IMR-90 (cell line): ENCODE measurements at regions not wholly inside any gene's neighbourhood (a gene's known extent, or its start where the extent isn't known, plus 50 kb on each side); places are given as distances from the start of the nearest gene placed in this dataset.

Experiments used
- ATAC-seq: fragments of 200-7000 bp; cut with Tn5 transposase; 2 replicates; pipeline ENCODE4 v1.9.1; 2020; ENCODE audit warnings: low read depth, mild to moderate bottlenecking, moderate library complexity
- BruUV-seq: library from RNA; stranded (reverse); fragments of 400-500 nt; replicated peaks from 2 replicates; lab custom pipeline; 2021; lab: Mats Ljungman, UMichigan
- CTCF ChIA-PET: fragments of 300-600 bp; formaldehyde crosslinking; extraction: SDS; loops from one replicate; lab custom pipeline; 2021; ENCODE audit warnings: antibody characterized with exemption; lab: Yijun Ruan, JAX
- POLR2A ChIA-PET: fragments of 300-600 bp; sonication (Branson Sonifier 250); formaldehyde crosslinking; loops from one replicate; lab custom pipeline; 2022; ENCODE audit warnings: antibody characterized with exemption; ENCODE audit not compliant: unreplicated experiment; lab: Charles Lee
- DNase-seq: peaks from one replicate; pipeline ENCODE4 v3.0.0; 2013
- H2AFZ ChIP-seq: replicated peaks from 2 replicates; pipeline ENCODE3; 2013; ENCODE audit warnings: low read length, mild to moderate bottlenecking; ENCODE audit not compliant: poor library complexity
- H2AK5ac ChIP-seq: 2 replicates; pipeline ENCODE4 v1.6.1; 2013; ENCODE audit warnings: low read depth, low read length, inconsistent platforms
- H2AK9ac ChIP-seq: replicated peaks from 2 replicates; pipeline ENCODE3; 2013; ENCODE audit warnings: mild to moderate bottlenecking, low read depth, low read length, moderate library complexity; ENCODE audit not compliant: poor library complexity
- H2BK120ac ChIP-seq: 2 replicates; pipeline ENCODE4 v1.6.1; 2013; ENCODE audit warnings: low read depth, low read length, inconsistent platforms
- H2BK15ac ChIP-seq: 3 replicates; pipeline ENCODE4 v1.6.1; 2013; ENCODE audit warnings: low read depth, low read length, inconsistent platforms
- H2BK20ac ChIP-seq: 2 replicates; pipeline ENCODE4 v1.6.1; 2013; ENCODE audit warnings: low read depth, mild to moderate bottlenecking, inconsistent platforms, low read length, moderate library complexity
- H2BK5ac ChIP-seq: 2 replicates; pipeline ENCODE4 v1.6.1; 2013; ENCODE audit warnings: mild to moderate bottlenecking, low read depth, low read length, inconsistent platforms; ENCODE audit not compliant: poor library complexity, severe bottlenecking
- H3K14ac ChIP-seq: replicated peaks from 2 replicates; pipeline ENCODE4 v1.6.1; 2013; ENCODE audit warnings: low read depth, low read length, inconsistent platforms
- H3K18ac ChIP-seq: 2 replicates; pipeline ENCODE4 v1.6.1; 2013; ENCODE audit warnings: low read depth, low read length, control low read depth
- H3K23ac ChIP-seq: 2 replicates; pipeline ENCODE4 v1.6.1; 2013; ENCODE audit warnings: low read depth, low read length, inconsistent platforms
- H3K27ac ChIP-seq: 2 replicates; pipeline ENCODE4 v1.5.1; 2013; ENCODE audit warnings: mild to moderate bottlenecking, control low read depth, low read length; ENCODE audit not compliant: insufficient read depth
- H3K27me3 ChIP-seq: 2 replicates; pipeline ENCODE4 v1.6.1; 2013; ENCODE audit warnings: low read length; ENCODE audit not compliant: control insufficient read depth, insufficient read depth
- H3K36me3 ChIP-seq: 2 replicates; pipeline ENCODE4 v1.6.1; 2013; ENCODE audit warnings: low read length, mixed read lengths; ENCODE audit not compliant: control insufficient read depth, insufficient read depth
- H3K4ac ChIP-seq: 2 replicates; pipeline ENCODE4 v1.6.1; 2013; ENCODE audit warnings: low read depth, low read length, inconsistent platforms
- H3K4me1 ChIP-seq: 2 replicates; pipeline ENCODE4 v1.6.1; 2013; ENCODE audit warnings: low read length, mixed read lengths; ENCODE audit not compliant: control insufficient read depth, insufficient read depth
- H3K4me2 ChIP-seq: 2 replicates; pipeline ENCODE4 v1.6.1; 2013; ENCODE audit warnings: low read depth, mild to moderate bottlenecking, control low read depth, low read length, moderate library complexity
- H3K4me3 ChIP-seq: 2 replicates; pipeline ENCODE4 v1.5.1; 2013; ENCODE audit warnings: low read depth, mild to moderate bottlenecking, control low read depth, low read length, moderate library complexity; ENCODE audit not compliant: insufficient read depth
- H3K56ac ChIP-seq: 2 replicates; pipeline ENCODE4 v1.6.1; 2013; ENCODE audit warnings: low read length, inconsistent platforms; ENCODE audit not compliant: insufficient read depth; ENCODE audit errors: extremely low read depth
- H3K79me1 ChIP-seq, 2 experiments: 2 replicates each; pipeline ENCODE4 v1.6.1; 2013; ENCODE audit warnings: low read length in 2 of 2, inconsistent platforms in 1 of 2, low read depth in 1 of 2
- H3K9ac ChIP-seq: 2 replicates; pipeline ENCODE4 v1.6.1; 2013; ENCODE audit warnings: low read depth, low read length, control low read depth
- H3K9me1 ChIP-seq: 2 replicates; pipeline ENCODE4 v1.6.1; 2013; ENCODE audit warnings: low read length, inconsistent platforms; ENCODE audit not compliant: insufficient read depth
- H3K9me3 ChIP-seq: 2 replicates; pipeline ENCODE4 v1.6.1; 2013; ENCODE audit warnings: low read length; ENCODE audit not compliant: control insufficient read depth, insufficient read depth
- H4K20me1 ChIP-seq: 2 replicates; pipeline ENCODE4 v1.6.1; 2013; ENCODE audit warnings: low read length, inconsistent platforms; ENCODE audit not compliant: insufficient read depth
- H4K5ac ChIP-seq: 2 replicates; pipeline ENCODE4 v1.6.1; 2013; ENCODE audit warnings: mild to moderate bottlenecking, low read depth, low read length, control low read depth
- H4K8ac ChIP-seq, 2 experiments: 2 replicates each; pipeline ENCODE4 v1.6.1; 2013; ENCODE audit warnings: low read depth in 2 of 2, low read length in 2 of 2, control low read depth in 1 of 2, inconsistent platforms in 1 of 2
- H4K91ac ChIP-seq: 2 replicates; pipeline ENCODE4 v1.6.1; 2013; ENCODE audit warnings: low read depth, low read length, inconsistent platforms; ENCODE audit not compliant: insufficient read depth
- MAFK ChIP-seq: IDR thresholded peaks from 2 replicates; pipeline ENCODE4 v1.6.1; 2012; ENCODE audit warnings: low read depth, low read length, improper control_type of control experiment
- MXI1 ChIP-seq: IDR thresholded peaks from 2 replicates; pipeline ENCODE4 v1.6.1; 2012; ENCODE audit warnings: low read depth, mild to moderate bottlenecking, low read length, moderate library complexity, borderline replicate concordance
- RAD21 ChIP-seq: IDR thresholded peaks from 2 replicates; pipeline ENCODE4 v1.6.1; 2012; ENCODE audit warnings: low read length, improper control_type of control experiment
- dilution Hi-C: fragments of 300-500 bp; cut with HindIII; formaldehyde crosslinking; loops from one replicate; pipeline ENCODE4 v1.14.3; 2018; ENCODE audit warnings: low sequenced_read_pairs; ENCODE audit not compliant: unreplicated experiment
- in situ Hi-C: fragments of 300-500 bp; cut with MboI; formaldehyde crosslinking; loops from 3 replicates; pipeline ENCODE4 v1.14.3; 2019; ENCODE audit warnings: low sequenced_read_pairs, inconsistent platforms, mixed read lengths
- intact Hi-C: fragments of 100-400 bp; cut with micrococcal nuclease; formaldehyde crosslinking; loops from 2 replicates; pipeline ENCODE4 v1.10.0; 2022
- TF ChIP-seq, protein P1 (sequence below): fragments of 150-350 bp; IDR thresholded peaks from 2 replicates; pipeline ENCODE4 v1.6.1; 2016; ENCODE audit warnings: low read depth, mild to moderate bottlenecking, low read length, moderate library complexity, borderline replicate concordance

DNA sequence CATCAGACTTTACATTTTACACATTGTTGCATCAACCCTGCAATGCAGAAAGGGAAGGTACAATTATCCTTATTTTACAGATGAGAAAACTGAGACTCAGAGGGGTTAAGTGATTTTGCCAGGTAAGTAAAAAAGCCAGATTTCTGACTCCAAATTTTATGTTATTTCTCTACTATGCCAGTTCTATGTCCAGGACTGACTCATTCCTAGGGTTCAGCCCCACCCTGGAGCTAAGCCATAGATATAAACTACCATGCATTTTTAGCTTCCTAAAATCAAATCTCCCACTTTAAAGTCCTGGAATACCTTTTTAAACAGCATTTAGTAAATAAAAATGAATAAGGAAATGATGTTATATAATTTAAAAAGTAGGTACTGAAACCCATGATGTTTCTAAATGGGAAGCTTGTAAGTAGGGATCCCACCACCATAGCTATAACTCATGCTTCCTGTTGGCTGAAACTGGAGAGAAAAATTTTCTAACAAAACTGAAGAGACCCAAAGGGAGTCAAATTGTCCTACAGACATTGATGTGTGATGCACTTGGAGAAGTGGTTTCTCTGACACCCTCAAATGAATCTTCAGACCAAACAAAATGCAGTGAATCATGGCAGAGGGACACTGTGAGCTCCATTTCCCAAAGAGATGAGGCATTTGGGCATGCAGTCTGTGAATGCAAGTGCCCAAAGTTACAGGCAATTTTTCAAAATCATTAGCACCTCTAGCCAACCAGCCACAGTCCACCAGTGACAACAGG lies 301.7 kb upstream of the UMPS start:
- no peak for TF ChIP-seq MAFK
- TF ChIP-seq, protein P1, sequence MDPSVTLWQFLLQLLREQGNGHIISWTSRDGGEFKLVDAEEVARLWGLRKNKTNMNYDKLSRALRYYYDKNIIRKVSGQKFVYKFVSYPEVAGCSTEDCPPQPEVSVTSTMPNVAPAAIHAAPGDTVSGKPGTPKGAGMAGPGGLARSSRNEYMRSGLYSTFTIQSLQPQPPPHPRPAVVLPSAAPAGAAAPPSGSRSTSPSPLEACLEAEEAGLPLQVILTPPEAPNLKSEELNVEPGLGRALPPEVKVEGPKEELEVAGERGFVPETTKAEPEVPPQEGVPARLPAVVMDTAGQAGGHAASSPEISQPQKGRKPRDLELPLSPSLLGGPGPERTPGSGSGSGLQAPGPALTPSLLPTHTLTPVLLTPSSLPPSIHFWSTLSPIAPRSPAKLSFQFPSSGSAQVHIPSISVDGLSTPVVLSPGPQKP, result no peak
- TF ChIP-seq RAD21, result no peak
- TF ChIP-seq MXI1, result no peak
- in situ Hi-C loops, result no loop called here
- no peaks in the 10 kb centered on the region for H3K79me1 ChIP-seq

More for the DNA sequence above, 301.7 kb upstream of the UMPS start:
- Histone ChIP-seq H2AK5ac (no peak overlapping the region), H3K9me3 (no peaks in the 10 kb centered on the region), H4K5ac (no peak overlapping the region), H3K18ac (no peak overlapping the region), H4K91ac (no peak overlapping the region), H2BK20ac (no peak overlapping the region), H4K8ac (no peak overlapping the region), H2BK15ac (no peak overlapping the region), H3K9me1 (0 out of 2 replicates have a peak, but pooled peaks cover 2% of the 10 kb centered on the region), H3K27ac (no peak overlapping the region), H3K14ac (no peak overlapping the region), H3K4ac (no peak overlapping the region), H2AFZ (no peak overlapping the region), H2BK120ac (no peak overlapping the region), H3K4me2 (no peak overlapping the region), H3K9ac (no peak overlapping the region), H2BK5ac (no peak overlapping the region), H3K4me3 (no peak overlapping the region), H4K20me1 (no peaks in the 10 kb centered on the region), H3K56ac (no peak overlapping the region), H3K23ac (no peak overlapping the region), H2AK9ac (no peak overlapping the region), H3K4me1 (peaks cover 3% of the 10 kb centered on the region), H3K27me3 (no peaks in the 10 kb centered on the region; the same call in 1 of the 2 replicates), H3K36me3 (peaks cover 2% of the 10 kb centered on the region; the same call in 1 of the 2 replicates)
- ATAC-seq (peak; percentile 42), DNase-seq (no peak)
- dilution Hi-C loops (no loop called here), intact Hi-C loops (no loop called here)
- BruUV-seq, result no TSS peak
- POLR2A ChIA-PET, result no interaction called here
- CTCF ChIA-PET, result interaction anchor here (0.6 to 1.0 kb wide), 2 partner anchors 77 to 80 kb away, joined by 3 to 4 read pairs; no protein-coding TSS in a partner anchor
